ENCODE measurements at regions not wholly inside any gene's neighbourhood (a gene's known extent, or its start where the extent isn't known, plus 50 kb on each side); places are given as distances from the start of the nearest gene placed in this dataset.

GRCh38 chr3:174644287-174644686 is 214.8 kb upstream of the NAALADL2 start:
- Histone ChIP-seq H3K9me3 (ENCODE audit: low read length) (no peaks in the 10 kb centered on the region), H3K4me2 (ENCODE audit: low read length) (no peak overlapping the region), H3K36me3 (ENCODE audit: insufficient read depth, low read length) (no peaks in the 10 kb centered on the region), H3K9me2 (ENCODE audit: insufficient read depth, low read length) (no peaks in the 10 kb centered on the region), H3K79me2 (ENCODE audit: insufficient read depth, low read depth, low read length) (no peaks in the 10 kb centered on the region), H4K20me1 (ENCODE audit: insufficient read depth, low read length) (no peaks in the 10 kb centered on the region), H3K4me3 (ENCODE audit: low read depth, low read length, poor library complexity, severe bottlenecking) (no peak overlapping the region), H2AFZ (ENCODE audit: low read length) (no peak overlapping the region), H3K4me1 (ENCODE audit: insufficient read depth, low read length, poor library complexity, severe bottlenecking) (no peaks in the 10 kb centered on the region), H3K27ac (ENCODE audit: low read depth, low read length, poor library complexity, severe bottlenecking) (no peak overlapping the region)
- ChIA-PET CTCF (ENCODE audit: unreplicated experiment) (no interaction called here), POLR2A (no interaction called here)
- BruUV-seq (replicated peaks): no TSS peak
- TF ChIP-seq, protein P1, sequence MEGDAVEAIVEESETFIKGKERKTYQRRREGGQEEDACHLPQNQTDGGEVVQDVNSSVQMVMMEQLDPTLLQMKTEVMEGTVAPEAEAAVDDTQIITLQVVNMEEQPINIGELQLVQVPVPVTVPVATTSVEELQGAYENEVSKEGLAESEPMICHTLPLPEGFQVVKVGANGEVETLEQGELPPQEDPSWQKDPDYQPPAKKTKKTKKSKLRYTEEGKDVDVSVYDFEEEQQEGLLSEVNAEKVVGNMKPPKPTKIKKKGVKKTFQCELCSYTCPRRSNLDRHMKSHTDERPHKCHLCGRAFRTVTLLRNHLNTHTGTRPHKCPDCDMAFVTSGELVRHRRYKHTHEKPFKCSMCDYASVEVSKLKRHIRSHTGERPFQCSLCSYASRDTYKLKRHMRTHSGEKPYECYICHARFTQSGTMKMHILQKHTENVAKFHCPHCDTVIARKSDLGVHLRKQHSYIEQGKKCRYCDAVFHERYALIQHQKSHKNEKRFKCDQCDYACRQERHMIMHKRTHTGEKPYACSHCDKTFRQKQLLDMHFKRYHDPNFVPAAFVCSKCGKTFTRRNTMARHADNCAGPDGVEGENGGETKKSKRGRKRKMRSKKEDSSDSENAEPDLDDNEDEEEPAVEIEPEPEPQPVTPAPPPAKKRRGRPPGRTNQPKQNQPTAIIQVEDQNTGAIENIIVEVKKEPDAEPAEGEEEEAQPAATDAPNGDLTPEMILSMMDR (conservative IDR thresholded peaks at IDR 0.05; ENCODE audit: low read length): no peak
- no peak for TF ChIP-seq EZH2phosphoT487 (IDR thresholded peaks at IDR 0.05; ENCODE audit: borderline replicate concordance, low read depth, low read length)
- intact Hi-C loops (cut with micrococcal nuclease; ENCODE audit: unreplicated experiment): no loop called here
- no peak for DNase-seq (ENCODE audit: low spot score)

DNA sequence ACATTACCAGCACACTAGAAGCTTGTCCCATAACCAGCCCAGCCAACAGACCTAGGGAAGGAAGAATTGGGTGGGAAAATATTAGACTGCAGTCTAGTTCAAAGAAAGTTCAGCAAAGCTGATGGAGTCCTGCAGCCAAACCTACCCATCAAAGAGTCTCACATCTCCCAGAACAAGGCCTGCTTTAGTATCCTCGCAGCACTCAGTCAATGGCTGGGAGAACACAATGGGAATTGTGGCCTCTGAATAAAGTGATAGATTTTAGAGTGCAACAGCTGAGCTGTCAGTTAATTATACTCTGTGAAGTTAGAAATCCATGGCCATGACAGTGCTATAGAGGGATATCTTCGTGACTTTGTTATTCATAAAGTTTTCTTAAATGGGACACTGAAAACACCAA is 207.2 kb upstream of the NAALADL2 start:
- CTCF ChIA-PET (ENCODE audit: unreplicated experiment): no interaction called here

DNA sequence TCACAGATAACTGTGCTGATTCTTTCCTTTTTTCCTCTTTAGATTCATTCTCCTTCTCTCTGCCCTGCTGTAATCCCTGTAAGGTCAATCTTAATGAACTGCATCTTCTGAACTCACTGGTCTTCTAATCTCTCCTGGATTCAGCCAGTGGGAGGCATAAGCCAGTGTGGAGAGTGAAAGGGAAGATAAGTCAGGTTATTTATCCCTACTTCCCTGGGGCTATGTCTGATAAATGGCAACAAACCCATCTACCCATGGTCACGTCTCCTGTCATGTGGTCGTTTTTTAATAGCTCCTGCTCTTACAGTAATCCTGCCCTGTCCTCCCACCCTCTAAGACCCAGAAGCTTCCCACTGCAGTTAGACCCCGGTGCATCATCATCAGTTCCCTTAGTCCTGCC is 199.6 kb upstream of the NAALADL2 start:
- BruUV-seq (replicated peaks): no TSS peak
- no peak overlapping the region for H2AFZ ChIP-seq (ENCODE audit: low read length)
- no peaks in the 10 kb centered on the region for H3K4me1 ChIP-seq (ENCODE audit: insufficient read depth, low read length, poor library complexity, severe bottlenecking)
- DNase-seq (ENCODE audit: low spot score): no peak
- no peaks in the 10 kb centered on the region for H4K20me1 ChIP-seq (ENCODE audit: insufficient read depth, low read length)
- no peaks in the 10 kb centered on the region for H3K36me3 ChIP-seq (ENCODE audit: insufficient read depth, low read length)
- ChIA-PET POLR2A (interaction anchor here (0.5 to 0.6 kb wide), 2 partner anchors 10 to 166 kb away, joined by 3 read pairs; no protein-coding TSS in a partner anchor), CTCF (ENCODE audit: unreplicated experiment) (no interaction called here)
- intact Hi-C loops (cut with micrococcal nuclease; ENCODE audit: unreplicated experiment): no loop called here
- H3K9me2 ChIP-seq (ENCODE audit: insufficient read depth, low read length): no peaks in the 10 kb centered on the region
- no peaks in the 10 kb centered on the region for H3K9me3 ChIP-seq (ENCODE audit: low read length)
- no peak overlapping the region for H3K27ac ChIP-seq (ENCODE audit: low read depth, low read length, poor library complexity, severe bottlenecking)
- H3K4me3 ChIP-seq (ENCODE audit: low read depth, low read length, poor library complexity, severe bottlenecking): no peak overlapping the region
- H3K79me2 ChIP-seq (ENCODE audit: insufficient read depth, low read depth, low read length): no peaks in the 10 kb centered on the region
- TF ChIP-seq, protein P1 (conservative IDR thresholded peaks at IDR 0.05; ENCODE audit: low read length): no peak
- no peak for TF ChIP-seq EZH2phosphoT487 (IDR thresholded peaks at IDR 0.05; ENCODE audit: borderline replicate concordance, low read depth, low read length)
- H3K4me2 ChIP-seq (ENCODE audit: low read length): no peak overlapping the region

More for the DNA sequence above, 207.2 kb upstream of the NAALADL2 start:
- BruUV-seq (replicated peaks): no TSS peak
- no peaks in the 10 kb centered on the region for H3K9me3 ChIP-seq (ENCODE audit: low read length)
- H2AFZ ChIP-seq (ENCODE audit: low read length): no peak overlapping the region
- no peak overlapping the region for H3K4me3 ChIP-seq (ENCODE audit: low read depth, low read length, poor library complexity, severe bottlenecking)
- POLR2A ChIA-PET: interaction anchor here (0.6 kb wide), 1 partner anchor 790 kb away, joined by 4 read pairs; no protein-coding TSS in a partner anchor
- H3K27ac ChIP-seq (ENCODE audit: low read depth, low read length, poor library complexity, severe bottlenecking): no peak overlapping the region
- H3K4me1 ChIP-seq (ENCODE audit: insufficient read depth, low read length, poor library complexity, severe bottlenecking): no peaks in the 10 kb centered on the region
- H4K20me1 ChIP-seq (ENCODE audit: insufficient read depth, low read length): no peaks in the 10 kb centered on the region
- H3K4me2 ChIP-seq (ENCODE audit: low read length): no peak overlapping the region
- no peaks in the 10 kb centered on the region for H3K79me2 ChIP-seq (ENCODE audit: insufficient read depth, low read depth, low read length)
- no peaks in the 10 kb centered on the region for H3K9me2 ChIP-seq (ENCODE audit: insufficient read depth, low read length)
- no peaks in the 10 kb centered on the region for H3K36me3 ChIP-seq (ENCODE audit: insufficient read depth, low read length)
- TF ChIP-seq, protein P1 (conservative IDR thresholded peaks at IDR 0.05; ENCODE audit: low read length): no peak
- no peak for TF ChIP-seq EZH2phosphoT487 (IDR thresholded peaks at IDR 0.05; ENCODE audit: borderline replicate concordance, low read depth, low read length)
- intact Hi-C loops (cut with micrococcal nuclease; ENCODE audit: unreplicated experiment): no loop called here
- no peak for DNase-seq (ENCODE audit: low spot score)
